Activated CD4-positive, CD25-positive, alpha-beta regulatory T cell treated with anti-CD3 and anti-CD28 coated beads, Interleukin-2, amount 50 U/mL, for 24 hours (primary cell): ENCODE measurements at regions not wholly inside any gene's neighbourhood (a gene's known extent, or its start where the extent isn't known, plus 50 kb on each side); places are given as distances from the start of the nearest gene placed in this dataset.
"Not testable (repeated sequence)": the region's sequence is repeated elsewhere in the genome, so short reads cannot be mapped to it uniquely, and the experiment has no call there.

Experiments
- ATAC-seq, 2 donors: fragments of 150-1000 bp; cut with Tn5 transposase; one replicate each; pipeline ENCODE4 v1.10.0; 2021; ENCODE audit warnings: mild to moderate bottlenecking in 1 of 2, moderate library complexity in 1 of 2

DNA sequence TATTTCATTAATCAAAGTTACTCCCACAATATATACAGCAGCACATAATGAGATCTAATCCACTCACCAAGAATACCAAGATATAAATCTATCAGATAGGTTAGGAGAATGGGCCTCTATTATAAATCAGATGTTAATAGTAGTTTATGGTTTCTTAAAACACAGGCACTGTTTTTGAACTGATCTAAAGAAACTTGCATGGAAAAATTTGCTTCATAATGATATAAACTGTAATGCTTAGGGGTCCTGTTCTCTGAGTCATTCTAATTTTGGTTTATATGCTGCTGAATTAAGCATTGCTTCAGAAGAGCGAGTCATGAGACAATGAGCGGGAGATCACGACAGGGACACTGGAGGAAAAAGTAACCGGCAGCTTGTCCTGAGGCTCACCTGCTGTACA is 113.3 kb upstream of the OTUD4 start:
- ATAC-seq: no peak

DNA sequence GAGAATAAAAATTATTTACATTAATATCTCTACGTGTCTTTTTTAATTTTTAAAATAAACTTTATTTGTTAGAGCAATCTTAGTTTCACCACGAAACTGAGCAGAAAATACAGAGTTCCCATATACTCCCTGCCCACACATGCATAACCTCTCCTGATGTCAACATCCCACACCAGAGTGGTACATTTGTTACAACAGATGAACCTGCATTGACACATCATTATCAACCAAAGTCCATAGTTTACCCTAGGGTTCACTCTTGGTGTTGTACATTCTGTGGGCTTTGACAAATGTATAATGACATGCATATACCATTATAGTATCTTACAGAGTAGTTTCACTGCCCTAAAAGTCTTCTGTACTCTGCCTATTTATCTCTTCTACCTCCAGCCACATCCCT is 110.6 kb upstream of the OTUD4 start:
- no peak for ATAC-seq

DNA sequence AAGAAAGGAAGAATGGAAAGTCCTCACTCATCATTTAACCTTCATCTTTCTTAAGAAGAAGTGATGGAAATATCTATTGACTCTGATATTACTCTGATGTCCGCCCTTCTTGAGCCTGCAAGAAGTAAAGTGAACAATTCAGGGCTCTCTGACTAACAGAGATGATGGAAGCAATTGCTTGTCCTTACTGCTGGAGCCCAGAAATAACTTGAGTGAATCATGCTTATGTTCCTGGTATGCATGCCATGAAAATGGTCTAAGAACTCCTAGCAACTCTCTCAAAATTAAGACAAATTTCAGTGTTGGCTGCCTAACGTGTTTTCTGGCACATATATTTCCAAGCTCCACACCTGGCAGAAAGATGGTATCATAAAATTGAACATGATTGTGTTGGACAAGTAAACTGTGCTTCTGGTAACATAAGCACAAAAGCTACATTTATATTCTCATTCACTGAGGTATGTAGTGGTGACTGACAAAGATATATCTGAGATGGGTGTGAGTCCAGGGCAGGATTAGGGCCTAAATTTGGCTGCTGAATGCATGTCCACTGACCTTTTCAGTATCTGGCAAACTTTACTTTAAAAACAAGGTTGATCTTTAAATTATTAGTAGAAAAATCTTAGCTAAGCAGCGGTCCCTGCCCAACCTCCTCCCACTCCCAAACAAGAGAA is 109.2 kb upstream of the OTUD4 start:
- ATAC-seq: no peak

DNA sequence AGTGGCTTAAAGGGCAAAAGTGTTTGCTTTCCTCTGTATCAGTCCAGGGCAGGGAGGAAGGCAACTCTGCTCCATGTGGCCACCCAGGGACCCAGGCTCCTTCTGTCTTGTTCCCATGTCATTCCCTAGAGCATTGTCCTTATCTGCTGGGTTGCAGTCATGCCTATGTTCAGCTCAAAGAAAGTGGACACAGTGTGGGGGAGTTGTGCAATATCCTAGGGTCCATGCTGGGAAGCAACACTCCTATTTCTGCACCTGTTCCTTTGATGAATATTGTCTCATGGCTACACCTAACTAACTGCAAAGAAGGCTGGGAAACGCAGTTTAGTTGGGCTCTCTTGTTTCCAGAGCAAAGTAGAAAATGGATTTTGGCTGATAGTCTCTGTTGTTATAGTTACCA is 107.0 kb upstream of the OTUD4 start:
- no peak for ATAC-seq

DNA sequence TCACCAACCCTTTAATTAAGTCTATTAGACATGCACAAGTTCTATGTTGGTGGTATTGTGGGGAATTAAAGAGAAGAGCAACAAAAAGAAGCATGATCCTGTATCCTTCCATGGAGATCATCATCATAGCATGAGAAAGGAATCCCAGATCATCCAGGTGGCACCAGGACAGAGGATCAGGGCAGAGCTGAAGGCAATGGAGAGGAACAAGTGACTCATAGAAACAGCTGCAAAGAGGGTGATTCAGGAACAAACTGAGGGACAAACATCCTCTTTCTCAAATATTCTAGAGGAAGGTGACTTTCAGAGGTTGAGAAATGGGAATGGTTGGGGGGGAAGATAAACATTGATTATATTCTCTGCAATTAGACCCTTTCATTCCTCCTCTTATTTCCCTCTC is 105.5 kb upstream of the OTUD4 start:
- ATAC-seq: no peak

DNA sequence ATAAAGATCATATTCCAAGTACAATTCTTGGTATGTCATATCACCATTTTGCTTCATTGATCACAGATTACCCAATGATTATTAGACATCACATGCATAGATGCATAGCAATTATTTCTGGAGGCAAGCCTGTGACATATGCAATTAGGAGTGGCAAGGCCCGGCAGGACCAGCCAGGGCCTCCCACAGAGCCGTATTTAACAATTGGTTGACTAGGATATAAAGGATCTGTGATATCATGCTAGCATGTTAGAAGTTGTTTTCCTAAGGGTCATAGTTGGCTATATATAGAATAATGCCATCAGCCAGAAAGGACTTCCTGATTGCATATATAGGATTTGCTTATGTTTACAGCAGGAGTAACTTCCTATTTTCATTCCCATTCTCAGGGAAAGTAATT is 103.5 kb upstream of the OTUD4 start:
- no peak for ATAC-seq

DNA sequence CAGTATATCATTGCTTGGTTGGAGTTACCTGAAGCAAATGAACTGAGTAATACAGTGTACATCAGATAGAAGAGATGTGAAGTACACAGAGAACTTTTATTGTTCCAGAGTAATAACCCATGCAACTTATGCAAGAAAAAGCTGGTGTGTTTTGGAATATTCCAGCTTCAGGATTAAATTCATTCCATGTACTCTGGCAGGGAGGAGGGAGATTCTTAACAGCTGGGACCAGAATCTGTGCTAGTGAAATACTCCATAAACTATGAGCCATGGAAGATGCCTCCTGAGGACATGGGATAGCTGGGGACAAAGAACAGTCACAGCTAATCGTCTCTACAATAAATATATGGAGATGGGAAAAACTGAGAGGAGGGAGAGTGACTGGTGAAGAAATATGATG is 101.6 kb upstream of the OTUD4 start:
- no peak for ATAC-seq

DNA sequence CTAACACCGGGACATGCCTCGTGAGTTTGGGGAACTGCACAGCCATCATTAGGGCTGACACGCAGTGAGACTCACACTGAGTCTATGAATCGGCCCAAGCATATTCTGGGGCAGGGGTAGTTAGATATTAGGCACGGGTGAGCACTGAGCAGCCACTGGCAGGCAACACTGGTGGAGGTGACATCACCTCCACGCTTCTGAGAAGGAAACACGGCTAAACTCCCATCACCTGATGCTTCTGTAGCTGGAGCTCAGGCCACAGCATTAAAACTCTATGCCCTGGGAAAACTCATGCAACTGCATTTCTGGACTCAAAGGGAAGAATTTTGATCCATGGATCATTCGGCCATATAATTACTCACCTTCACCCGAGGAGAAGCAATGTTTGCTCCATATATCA is 100.8 kb upstream of the OTUD4 start:
- ATAC-seq: no peak

DNA sequence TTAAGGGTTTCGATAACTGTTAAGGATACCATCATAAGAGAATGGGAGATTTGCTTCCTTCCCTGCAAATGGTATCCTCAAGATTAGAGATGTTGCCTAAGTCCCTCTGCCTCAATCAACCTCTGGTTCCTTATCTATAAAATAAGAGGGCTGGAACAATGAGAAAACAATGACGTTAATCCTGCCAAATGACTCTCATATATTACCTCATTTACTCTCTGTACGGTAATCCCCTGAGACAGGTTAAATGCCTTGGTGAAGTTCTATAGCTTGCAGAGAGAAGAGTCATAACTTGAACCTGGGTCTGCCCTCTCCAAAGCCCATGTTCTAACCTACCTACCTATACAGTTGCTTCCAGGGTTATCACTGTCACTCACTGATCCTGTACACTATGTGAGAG is 100.2 kb upstream of the OTUD4 start:
- no peak for ATAC-seq

DNA sequence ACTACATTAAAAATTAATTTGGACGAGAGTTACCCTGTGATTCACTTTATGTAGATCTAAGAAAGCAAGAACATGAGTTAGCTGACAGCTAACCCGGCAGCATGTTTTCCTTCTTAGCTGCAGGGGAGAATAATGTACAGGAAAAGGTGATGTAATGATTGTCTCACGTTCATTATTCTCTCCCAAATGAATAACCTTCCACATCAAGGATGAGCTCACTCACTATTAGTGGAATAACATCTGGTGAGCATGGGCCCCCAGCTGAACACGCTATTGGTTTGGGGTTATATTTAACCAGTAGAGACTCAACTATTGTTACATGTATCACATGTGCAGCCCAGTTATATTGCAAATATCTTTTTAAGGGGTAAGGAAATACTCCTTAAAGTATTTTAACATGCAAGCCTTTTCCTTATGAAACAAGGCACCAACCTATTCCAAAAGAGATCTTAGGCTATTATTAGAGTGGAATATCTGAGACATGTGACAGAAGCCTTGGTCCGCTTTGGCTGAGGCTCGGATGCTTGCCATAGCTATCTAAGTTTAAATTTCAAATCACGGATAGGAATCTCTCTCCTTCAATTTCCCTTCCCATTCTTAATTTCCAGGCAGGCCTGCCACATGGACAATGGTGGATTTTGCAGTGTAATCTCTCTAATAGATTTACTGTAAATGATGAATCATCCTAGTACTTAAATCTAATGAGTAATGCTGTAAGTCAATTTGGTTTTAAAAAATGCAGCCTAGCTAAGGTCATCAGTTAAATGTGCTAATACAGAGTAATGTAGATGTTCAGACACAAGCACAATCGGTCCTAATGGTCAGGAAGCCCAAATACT is 99.0 kb upstream of the OTUD4 start:
- ATAC-seq: no peak

DNA sequence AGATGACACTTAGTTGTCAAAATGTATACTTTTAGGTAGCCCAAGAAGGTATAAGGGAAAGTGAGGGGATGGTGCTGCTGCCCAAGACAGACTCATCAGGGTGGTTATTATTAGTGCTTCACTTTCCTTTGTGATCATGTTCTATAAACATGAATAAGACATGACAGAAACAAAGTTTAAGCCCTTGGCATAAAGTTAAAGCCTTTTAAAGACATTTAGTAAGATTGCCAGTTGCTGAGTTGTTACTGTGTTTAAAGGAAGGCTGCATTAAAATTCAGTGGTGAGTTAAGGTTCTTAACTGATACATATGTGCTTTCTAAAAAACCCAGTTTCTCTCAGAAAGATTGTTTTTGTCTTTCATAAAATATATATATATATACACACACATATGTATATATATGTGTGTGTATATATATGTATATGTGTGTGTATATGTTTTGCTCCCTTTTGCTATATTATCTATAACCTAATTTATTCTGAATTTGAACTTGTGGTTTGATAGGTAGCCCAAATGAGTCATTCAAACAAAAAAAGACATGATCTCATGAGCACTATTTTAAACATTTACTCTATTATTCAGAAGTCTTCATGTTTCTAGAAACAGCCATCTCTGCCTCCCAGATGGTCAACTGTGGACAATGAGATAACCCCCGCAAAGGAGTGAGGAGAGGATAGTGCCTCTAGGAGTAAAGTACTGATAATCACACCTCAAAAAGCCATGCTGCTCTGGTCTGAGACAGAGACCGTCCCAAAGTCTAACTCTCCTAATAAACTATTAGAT is 98.1 kb upstream of the OTUD4 start:
- no peak for ATAC-seq

DNA sequence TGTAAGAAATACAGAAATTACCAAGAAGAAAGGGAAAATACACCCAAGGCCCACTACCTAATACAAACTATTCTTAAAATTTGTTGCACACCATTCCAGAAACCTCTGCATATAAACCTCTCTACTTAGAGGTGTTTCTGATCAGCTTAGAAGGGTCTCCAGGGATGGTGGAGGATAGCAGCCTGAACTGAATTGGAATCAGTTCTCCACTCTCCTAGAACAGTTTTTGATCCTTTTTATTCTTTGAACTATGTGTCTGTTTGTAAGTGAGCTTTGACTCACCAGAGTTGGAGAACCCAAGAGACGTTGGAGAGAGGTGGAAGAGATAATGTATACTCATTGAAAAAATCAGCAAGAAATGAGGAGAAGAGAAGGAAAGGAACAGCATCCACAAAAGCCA is 96.6 kb upstream of the OTUD4 start:
- no peak for ATAC-seq

DNA sequence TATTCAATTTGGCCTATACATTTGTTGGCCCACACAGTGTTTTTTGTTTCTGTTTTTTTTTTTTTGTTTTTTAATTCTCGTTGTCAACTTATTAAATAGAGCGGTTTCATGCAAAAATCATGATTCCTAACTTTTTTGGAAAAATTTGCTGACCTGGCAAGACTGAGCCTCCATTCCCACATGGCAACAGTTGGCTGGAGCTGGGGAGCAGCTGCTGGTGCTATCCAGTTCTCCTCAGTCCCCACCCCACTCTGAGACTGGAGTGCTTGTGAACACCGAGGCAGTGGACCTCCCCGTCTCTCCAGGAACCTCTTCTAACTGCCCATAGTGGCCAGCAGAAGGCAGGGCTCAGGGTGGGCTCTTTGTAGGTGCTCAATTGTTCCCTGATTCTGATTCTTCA is 95.7 kb upstream of the OTUD4 start:
- ATAC-seq: no peak

DNA sequence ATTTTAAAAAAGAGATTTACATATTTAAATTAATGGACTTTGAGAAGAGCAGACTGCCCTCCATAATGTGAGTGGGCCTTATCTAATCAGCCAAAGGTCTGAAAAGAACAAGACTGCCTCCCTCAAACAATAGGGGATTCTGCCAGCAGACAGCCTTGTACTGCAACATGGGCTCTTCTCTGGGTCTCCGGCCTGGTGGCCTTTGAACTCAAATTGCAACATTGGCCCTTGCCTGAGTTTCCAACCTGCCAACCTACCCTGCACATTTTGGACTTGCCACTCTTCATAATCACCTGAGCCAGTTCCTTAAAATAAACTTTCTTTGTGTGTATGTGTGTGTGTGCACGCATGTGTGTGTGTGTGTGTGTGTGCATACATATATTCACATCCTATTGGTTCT is 90.8 kb upstream of the OTUD4 start:
- no peak for ATAC-seq

DNA sequence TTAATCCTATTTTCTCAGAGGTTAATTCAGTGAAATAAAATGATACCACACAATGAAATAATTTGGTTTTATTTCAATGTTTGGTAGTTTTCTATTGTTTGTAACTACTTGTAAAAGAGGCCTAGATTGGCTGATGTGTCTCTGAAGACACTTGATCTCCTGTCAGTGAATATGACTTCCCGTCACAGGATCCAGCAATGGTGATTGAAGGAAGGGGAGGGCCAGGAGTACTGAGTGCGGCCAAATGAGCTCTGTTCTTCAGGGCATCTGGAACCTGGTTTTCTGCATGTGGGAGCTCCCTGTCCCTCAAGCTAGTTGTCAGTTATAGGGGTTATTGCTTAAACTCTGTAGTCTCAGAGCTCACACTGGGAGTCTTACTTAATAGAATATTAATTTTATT is 86.5 kb upstream of the OTUD4 start:
- no peak for ATAC-seq

DNA sequence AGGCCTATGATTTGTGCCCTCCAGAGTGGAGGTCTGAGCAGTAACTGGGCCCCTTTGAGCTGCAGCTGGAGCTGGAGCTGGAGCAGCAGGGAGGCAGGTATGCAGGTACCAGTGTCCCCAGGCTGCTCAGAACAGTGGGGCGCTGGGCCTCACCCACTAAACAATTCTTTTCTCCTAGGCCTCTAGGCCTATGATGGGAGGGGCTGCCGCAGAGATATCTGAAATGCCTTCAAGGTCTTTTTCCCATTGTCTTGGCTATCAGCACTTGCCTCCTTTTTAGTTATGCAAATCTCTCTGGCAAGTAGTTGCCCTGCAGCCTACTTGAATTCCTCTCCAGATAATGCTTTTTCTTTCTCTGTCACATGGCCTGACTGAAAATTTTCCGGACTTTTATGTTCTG is 79.7 kb upstream of the OTUD4 start:
- ATAC-seq: no peak

DNA sequence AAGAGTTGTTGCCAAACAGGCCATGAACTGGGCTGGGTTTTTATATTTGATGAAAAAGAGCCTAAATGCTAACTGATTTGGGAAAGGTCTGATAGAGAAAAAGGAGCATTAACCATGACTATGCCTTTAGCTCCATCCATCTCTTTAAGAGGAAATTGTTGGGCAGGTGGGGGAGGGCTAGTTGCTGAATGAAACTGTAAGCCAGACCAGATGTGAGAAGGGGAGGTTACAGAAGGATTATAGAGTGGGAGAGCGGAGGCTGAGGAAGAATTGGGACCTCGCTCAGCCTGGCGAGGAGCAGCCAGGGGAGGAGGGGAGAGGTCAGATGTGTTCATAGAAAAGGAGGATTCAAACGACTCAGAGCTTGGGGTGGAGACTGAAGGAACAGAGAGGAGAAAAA is 74.9 kb upstream of the OTUD4 start:
- not testable (repeated sequence) for ATAC-seq

DNA sequence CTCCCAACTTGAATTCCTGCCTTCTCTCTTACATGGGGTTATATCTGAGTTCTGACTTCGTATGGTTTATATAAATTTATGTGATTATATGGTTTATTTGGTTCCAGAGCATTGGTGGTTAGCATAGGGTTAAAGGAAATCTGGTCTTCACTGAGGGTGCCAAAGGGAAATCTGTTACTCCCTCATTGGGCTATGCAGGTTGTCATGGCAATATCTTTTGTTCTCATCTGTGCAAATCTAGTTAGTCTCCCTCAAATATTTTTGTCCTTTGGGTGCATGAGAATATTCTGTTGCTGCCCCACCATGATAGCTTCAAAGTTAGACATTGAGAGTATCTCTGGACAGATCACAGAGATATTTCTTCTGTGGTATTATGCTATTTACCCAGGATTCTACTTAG is 71.8 kb upstream of the OTUD4 start:
- ATAC-seq: no peak

DNA sequence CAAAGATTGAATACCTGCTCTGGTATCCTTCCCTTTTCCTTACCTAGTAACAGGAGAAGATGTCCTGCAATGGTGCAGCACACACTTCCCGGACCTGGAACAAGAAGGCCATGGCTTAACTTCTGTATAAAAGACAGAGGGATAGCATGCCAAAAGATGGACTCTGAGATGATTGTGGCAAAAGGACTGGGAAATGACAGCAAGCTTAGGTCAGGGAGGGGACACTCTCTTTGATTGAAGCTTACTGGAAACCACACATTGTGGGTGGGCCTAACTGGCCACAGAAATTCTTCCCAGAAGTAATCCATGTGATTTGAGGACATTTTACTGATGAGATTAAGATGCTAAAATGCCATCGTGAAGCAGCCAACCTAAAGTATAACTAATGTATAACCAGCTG is 71.0 kb upstream of the OTUD4 start:
- no peak for ATAC-seq

DNA sequence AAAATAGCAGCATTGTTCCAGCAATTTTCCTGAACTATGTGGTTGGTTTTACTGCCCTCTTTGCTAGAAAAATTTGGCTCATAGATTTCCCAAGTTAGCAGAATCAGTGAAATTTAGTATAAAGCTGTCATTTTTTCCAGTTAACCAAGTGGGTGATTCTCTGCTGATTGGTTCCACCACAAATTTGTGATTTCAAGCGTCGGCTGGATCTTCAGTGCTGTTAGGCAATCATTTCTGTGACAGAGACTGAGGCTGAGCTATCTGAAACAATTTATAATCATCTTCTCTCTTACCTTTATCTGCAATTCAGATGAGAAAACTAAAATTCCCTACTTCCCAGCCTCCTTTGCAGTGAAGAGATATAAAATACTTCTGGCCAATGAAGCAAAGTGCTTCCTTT is 68.6 kb upstream of the OTUD4 start:
- no peak for ATAC-seq

DNA sequence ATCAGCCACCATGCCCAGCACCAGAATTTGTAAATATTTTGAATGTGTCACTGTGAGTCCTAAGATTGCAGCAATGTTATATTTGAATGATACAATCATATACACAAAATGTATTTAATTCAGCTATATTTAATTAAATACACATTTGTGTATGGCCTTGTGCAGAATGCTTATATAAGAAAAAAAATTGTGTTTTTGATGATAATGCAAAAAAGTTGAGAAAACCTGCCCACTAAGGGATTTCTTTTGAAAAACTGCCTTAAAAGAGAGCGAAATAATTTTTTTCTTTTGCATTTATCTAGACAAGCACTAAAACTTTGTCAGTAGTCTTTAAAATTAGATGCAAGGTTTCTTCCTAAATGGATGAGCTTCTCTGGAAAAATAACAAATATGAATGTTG is 68.1 kb upstream of the OTUD4 start:
- no peak for ATAC-seq

DNA sequence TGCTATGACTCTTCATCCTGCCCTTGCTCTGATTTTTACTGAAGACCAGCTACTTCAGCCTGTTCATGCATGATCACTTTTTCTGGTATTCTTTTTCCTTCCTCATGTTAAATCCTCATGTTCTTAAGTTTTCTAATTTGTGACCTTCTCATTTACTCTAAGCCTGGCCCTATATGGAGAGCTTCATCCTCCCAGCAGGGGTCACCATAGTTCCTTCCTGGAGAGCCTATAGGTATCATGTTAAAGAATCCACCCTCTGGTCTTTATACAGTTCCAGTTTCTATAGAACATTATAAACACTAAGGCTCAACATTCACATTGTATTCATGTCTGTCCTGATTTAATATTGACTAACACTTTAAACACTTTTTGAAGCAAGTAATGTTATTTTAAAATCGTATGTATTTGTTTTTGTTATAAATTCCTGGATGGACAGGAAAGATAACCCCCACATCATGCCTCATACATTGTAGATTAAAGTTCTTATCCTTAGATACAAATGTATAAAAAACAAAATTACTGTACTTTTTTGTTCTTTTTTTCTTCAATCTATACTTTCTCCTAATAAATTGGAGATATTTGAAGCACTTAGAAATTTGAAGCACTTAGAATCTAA is 53.8 kb upstream of the OTUD4 start:
- ATAC-seq: peak; percentile 79 to 93

DNA sequence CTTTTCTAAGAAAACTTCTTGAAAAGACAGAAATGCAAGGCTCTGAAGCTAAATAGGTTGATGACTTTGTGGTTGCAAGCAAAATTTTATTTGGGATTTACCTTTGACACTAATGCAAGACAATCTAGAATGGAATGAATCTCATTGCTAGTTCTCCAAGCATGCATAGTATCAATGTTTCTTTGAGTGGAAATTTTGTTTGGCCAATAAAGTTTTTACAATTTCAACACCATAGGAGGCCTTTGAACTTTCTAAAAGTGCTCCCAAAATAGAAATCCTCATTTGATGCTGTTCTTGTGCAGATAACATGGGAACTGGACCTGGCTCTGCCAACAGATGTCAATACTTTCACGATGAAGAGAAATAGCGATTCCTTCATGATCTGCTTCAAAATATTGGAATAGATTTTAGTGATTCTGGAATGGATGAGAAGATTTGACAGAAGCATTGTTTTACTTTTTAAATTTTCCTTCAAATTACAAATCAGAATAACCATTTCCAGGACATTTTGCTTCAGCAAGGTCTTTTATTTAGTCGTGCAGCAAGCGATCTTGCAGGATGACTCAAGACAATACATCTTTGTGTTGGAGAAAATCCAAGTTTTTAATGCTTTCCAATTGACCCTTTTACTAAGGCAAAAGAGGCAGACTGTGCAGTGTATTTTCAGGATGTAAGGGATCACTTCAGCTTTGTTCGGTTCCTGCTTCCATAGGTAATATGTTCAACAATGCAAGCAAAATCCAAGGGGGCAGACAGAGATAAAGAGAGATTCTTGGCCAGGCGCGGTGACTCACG is 51.7 kb upstream of the OTUD4 start:
- ATAC-seq: no peak
